GM23338 (cell line): ENCODE measurements at regions not wholly inside any gene's neighbourhood (a gene's known extent, or its start where the extent isn't known, plus 50 kb on each side); places are given as distances from the start of the nearest gene placed in this dataset.

Source experiments
- CREB1 ChIP-seq: fragments of 250-450 bp; sonication (Bioruptor Pico); IDR thresholded peaks from 2 replicates; pipeline ENCODE4 v1.5.0; 2020; ENCODE audit warnings: low read depth, mild to moderate bottlenecking, moderate library complexity
- CTCF ChIP-seq, 2 experiments: fragments of 200-600 bp in 1 of 2; sonication (generic) in 1 of 2; conservative IDR thresholded peaks; 2 replicates each; pipeline versions ENCODE4 v1.5.1 to v1.6.1; 2016 to 2017; ENCODE audit warnings: antibody characterized with exemption in 2 of 2, low read depth in 2 of 2, mild to moderate bottlenecking in 2 of 2, moderate library complexity in 1 of 2
- ETS1 ChIP-seq: IDR thresholded peaks from 2 replicates; pipeline ENCODE4 v1.6.1; 2016; ENCODE audit warnings: antibody characterized with exemption
- EZH2 ChIP-seq: fragments of 200-600 bp; sonication (generic); IDR thresholded peaks from one replicate; pipeline ENCODE4 v1.8.0; 2017; ENCODE audit warnings: antibody characterized with exemption, mild to moderate bottlenecking, low read depth; ENCODE audit not compliant: unreplicated experiment
- EZH2phosphoT487 ChIP-seq: fragments of 200-600 bp; sonication (generic); IDR thresholded peaks from one replicate; pipeline ENCODE4 v1.8.1; 2018; ENCODE audit warnings: antibody characterized with exemption; ENCODE audit not compliant: unreplicated experiment
- JUNB ChIP-seq: IDR thresholded peaks from one replicate; pipeline ENCODE4 v1.6.1; 2016; ENCODE audit warnings: antibody characterized with exemption; ENCODE audit not compliant: unreplicated experiment
- POLR2AphosphoS5 ChIP-seq: IDR thresholded peaks from 2 replicates; pipeline ENCODE4 v1.6.1; 2016; ENCODE audit warnings: antibody characterized with exemption, low read depth
- REST ChIP-seq: IDR thresholded peaks from one replicate; pipeline ENCODE4 v1.6.1; 2018; ENCODE audit warnings: antibody characterized with exemption; ENCODE audit not compliant: unreplicated experiment
- STAT1 ChIP-seq: IDR thresholded peaks from one replicate; pipeline ENCODE4 v1.6.1; 2016; ENCODE audit warnings: antibody characterized with exemption; ENCODE audit not compliant: unreplicated experiment
- ZNF331 ChIP-seq: fragments of 250-450 bp; sonication (Bioruptor Pico); IDR thresholded peaks from 2 replicates; pipeline ENCODE4 v1.5.0; 2020; ENCODE audit warnings: low read depth, mild to moderate bottlenecking, moderate library complexity
- ZNF462 ChIP-seq: fragments of 250-450 bp; sonication (Bioruptor Pico); IDR thresholded peaks from 2 replicates; pipeline ENCODE4 v1.5.0; 2020; ENCODE audit warnings: mild to moderate bottlenecking, moderate library complexity

- TF ChIP-seq CTCF (conservative IDR thresholded peaks at IDR 0.05; ENCODE audit: low read depth in 2 of 2) (no peak), POLR2AphosphoS5 (no peak), EZH2 (no peak), ETS1 (no peak), REST (no peak), JUNB (no peak), EZH2phosphoT487 (no peak), CREB1 (CRISPR knock-in tag) (no peak), STAT1 (no peak), ZNF462 (CRISPR knock-in tag) (no peak), ZNF331 (CRISPR knock-in tag) (no peak)
Measured at GRCh38 chr21:22762463-22762862, 1764.3 kb downstream of the NCAM2 start.
